DOHH2 (cell line): ENCODE measurements at regions not wholly inside any gene's neighbourhood (a gene's known extent, or its start where the extent isn't known, plus 50 kb on each side); places are given as distances from the start of the nearest gene placed in this dataset.

Experiments used
- CTCF ChIP-seq: fragments of 200-600 bp; sonication (generic); IDR thresholded peaks from one replicate; pipeline ENCODE4 v1.5.1; 2014; ENCODE audit warnings: antibody characterized with exemption, mild to moderate bottlenecking, low read depth, low read length; ENCODE audit not compliant: poor library complexity, severe bottlenecking
- EZH2phosphoT487 ChIP-seq: fragments of 200-600 bp; sonication (generic); IDR thresholded peaks from 2 replicates; pipeline ENCODE4 v1.6.1; 2017; ENCODE audit warnings: borderline replicate concordance, mild to moderate bottlenecking, antibody characterized with exemption, low read length, moderate library complexity, mixed read lengths

DNA sequence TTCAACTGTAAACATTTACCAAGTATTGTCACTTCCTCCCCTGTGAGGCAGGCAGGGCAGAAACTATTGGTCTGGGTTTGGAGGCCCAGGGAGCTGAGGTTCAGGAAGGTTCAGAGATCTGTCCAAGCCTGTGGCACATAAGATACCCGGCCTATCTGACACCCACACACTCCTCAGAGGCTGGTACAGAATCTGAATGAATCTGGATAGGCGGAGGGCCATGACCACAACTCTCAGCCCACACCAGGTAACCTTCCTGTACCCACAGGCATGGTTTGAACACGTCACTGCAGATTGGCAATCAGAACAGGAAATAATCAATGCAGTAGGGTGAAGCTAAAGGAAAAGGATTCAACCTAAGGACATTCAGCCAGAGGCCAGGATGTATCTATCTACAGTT lies 92.8 kb upstream of the TMCC3 start:
- TF ChIP-seq EZH2phosphoT487, result no peak
- TF ChIP-seq CTCF, result no peak
